DND-41 (cell line): ENCODE measurements at regions not wholly inside any gene's neighbourhood (a gene's known extent, or its start where the extent isn't known, plus 50 kb on each side); places are given as distances from the start of the nearest gene placed in this dataset.

Experiments used
- CTCF ChIP-seq: IDR thresholded peaks from 2 replicates; pipeline ENCODE4 v1.5.1; 2012; ENCODE audit warnings: borderline replicate concordance, low read length, moderate library complexity, mild to moderate bottlenecking; ENCODE audit not compliant: poor library complexity, severe bottlenecking; ENCODE audit errors: extremely low read depth
- EZH2 ChIP-seq: IDR thresholded peaks from 3 replicates; pipeline ENCODE4 v1.6.1; 2012; ENCODE audit warnings: borderline replicate concordance, low read depth, mild to moderate bottlenecking, moderate library complexity, low read length, inconsistent platforms; ENCODE audit not compliant: severe bottlenecking

GRCh38 chr3:150114873-150115540 is 144.3 kb upstream of the PFN2 start:
- TF ChIP-seq CTCF (no peak), EZH2 (no peak)
